GM19351 (cell line): ENCODE measurements at regions not wholly inside any gene's neighbourhood (a gene's known extent, or its start where the extent isn't known, plus 50 kb on each side); places are given as distances from the start of the nearest gene placed in this dataset.
A peak's percentile ranks its signal among the peaks of the same experiment; 100 is the strongest.

ENCODE experiments used
- ATAC-seq: cut with Tn5 transposase; IDR thresholded peaks from one replicate; pipeline ENCODE4 v1.9.1; 2021; ENCODE audit warnings: mild to moderate bottlenecking, moderate library complexity; ENCODE audit not compliant: unreplicated experiment

DNA sequence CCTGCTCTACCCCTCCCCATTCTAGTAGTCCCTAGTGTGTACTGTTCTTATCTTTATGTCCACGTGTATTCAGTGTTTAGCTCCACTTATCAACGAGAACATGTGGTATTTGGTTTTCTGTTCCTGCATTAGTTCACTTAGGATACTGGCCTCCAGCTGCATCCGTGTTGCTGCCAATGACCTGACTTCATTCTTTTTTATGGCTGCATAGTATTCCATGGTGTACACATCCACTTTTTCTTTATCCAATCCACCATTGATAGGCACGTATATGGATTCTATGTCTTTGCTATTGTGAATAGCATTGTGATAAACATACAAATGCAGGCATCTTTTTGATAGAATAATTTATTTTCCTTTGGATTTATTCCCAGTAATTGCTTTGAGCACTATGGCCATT lies 327.7 kb downstream of the DUSP6 start:
- ATAC-seq: no peak

DNA sequence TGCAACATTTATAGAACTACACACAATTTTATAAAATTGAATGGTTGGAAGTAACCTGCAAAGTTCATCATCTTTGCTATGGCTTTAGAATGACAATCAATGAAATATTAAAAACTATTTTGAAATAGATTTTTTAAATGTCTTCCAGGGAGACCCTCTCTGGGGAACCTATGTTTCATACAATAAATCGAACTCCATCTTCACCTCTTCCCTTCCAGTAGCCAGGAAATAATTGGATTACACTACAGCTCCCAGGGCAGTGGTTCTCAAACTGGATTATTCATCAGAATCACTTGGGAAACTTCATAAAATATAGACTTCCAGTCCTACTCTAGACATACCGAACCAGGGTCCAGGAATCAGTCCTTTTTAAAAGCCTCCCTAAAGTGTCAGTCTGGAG lies 328.4 kb downstream of the DUSP6 start:
- no peak for ATAC-seq

DNA sequence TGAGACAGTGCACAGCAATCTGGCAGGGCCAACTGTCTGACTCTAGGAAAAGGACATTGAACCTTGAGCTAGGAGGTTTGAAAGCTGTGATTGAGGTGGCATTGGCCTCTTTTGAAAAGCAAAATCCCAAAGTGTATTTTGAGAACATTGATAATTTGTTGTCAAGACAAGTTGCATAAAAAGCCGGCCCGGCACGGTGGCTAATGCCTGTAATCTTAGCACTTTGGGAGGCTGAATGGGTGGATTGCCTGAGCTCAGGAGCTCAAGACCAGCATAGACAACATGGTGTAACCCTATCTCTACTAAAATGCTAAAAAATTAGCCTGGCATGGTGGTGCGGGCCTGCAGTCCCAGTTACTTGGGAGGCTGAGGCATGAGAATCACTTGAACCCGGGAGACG lies 331.6 kb downstream of the DUSP6 start:
- no peak for ATAC-seq

DNA sequence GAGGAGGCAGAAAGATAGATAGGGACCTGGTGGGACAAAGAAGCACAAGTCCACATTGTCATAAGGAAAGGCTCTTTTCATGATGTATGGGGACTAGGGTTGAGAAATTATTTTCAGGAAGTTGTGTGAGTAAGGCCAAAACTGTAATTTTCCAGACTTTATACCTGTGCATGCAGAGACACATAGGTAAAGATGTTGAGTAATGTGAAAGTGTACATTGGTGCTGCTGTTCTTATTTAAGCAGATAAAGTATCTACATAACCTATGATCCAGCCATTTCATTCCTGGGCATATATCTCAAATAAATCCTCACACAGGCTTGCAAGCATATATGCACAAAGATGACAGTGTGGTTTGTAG lies 332.2 kb downstream of the DUSP6 start:
- ATAC-seq: no peak

GRCh38 chr12:89019439-89020120 lies 332.7 kb downstream of the DUSP6 start:
- peak; percentile 96 for ATAC-seq

DNA sequence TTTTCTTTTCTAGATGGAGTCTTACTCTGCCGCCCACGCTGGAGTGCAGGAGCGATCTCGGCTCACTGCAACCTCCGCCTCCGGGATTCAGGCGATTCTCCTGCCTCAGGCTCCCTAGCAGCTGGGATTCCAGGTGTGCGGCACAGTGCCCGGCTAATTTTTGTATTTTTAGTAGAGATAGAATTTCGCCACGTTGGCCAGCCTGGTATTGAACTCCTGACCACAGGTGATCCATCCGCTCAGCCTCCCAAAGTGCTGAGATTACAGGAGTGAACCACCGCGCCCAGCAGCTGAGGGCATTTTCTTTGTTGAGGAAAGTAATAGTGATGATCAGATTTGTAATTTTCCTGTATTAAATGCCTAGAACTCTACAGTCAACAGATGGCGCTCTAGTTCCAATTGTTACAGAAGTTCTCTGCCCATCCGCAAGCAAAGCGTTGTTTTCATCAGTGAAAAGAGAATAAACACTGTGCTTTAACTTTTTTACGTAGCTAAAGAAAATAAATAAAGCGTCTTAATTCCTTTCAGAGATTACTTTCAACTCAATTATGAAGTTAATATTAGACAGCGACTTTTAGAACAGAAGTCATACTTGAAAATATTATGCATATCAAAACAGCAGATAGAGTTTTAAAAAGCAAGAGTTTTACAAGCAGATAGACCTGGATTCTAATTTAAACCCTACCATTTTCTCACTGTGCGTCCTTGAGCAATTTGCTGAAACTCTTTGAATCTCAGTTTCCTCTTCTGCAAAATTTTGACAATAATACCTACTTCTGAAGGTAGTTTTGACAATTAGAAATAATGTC lies 335.1 kb downstream of the DUSP6 start:
- ATAC-seq: peak; percentile 56

GRCh38 chr12:89015419-89015818 lies 336.9 kb downstream of the DUSP6 start:
- ATAC-seq: no peak

DNA sequence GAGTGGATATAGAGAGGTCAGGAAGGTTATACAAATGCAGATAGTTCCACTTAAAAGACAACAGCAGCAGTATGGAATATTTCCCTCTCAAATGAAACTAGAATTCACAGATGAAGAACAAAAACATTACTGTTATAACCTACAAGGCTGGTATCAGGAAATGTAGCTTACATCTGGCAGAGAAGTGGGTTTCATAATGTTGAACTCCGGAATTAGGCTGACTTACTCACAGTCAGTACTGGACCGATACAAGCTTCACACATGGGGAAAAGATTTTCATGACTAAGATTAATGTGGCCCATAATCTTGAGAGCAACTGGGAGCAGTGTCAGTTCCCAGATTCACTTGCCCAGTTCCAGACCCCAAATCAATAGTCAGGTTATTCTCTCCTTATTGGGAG lies 353.9 kb downstream of the DUSP6 start:
- ATAC-seq: no peak

GRCh38 chr12:88996200-88996788 lies 356.0 kb downstream of the DUSP6 start:
- ATAC-seq: no peak

- ATAC-seq: no peak
Measured at GRCh38 chr12:88994971-88995370, 357.3 kb downstream of the DUSP6 start.

- no peak for ATAC-seq
Measured at GRCh38 chr12:88994537-88994936, 357.8 kb downstream of the DUSP6 start.

GRCh38 chr12:88993651-88994050 lies 358.6 kb downstream of the DUSP6 start:
- ATAC-seq: peak; percentile 81

DNA sequence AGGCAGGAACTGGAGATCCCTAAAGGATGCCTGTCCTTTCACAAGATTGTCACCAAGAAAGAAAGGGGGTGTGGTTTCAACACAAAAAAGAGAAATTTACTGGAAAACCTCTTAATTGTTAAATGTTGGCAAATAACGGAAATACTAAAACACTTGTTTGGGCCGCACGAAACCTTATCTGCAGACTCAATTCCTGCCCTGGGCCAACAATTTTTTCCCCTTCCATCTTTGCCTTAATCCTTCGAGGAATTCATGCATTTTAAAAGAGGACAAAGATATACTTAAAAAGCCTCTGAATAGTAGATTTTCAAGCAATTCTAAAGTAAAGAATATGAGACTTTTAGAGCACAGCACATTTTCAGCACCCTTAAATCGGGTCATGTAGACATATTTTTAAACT lies 366.2 kb downstream of the DUSP6 start:
- no peak for ATAC-seq

DNA sequence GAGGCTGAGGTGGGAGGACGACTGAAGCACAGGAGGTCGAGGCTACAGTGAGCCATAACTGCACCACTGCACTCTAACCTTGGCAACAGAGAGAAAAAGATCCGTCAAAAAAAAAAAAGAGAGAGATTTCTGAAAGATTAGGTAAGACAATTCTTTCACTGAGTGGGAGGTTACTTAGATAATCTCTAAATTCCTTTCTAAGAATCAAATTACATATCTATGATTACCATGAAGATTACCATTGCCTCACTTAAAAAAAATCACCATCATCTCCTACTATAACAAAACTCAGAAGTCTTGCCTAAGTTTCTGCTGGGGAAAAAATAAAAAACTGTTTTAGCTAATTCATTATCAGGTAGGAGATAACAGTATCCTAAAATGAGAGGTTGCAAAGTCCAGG lies 366.7 kb downstream of the DUSP6 start:
- no peak for ATAC-seq

GRCh38 chr12:88985011-88985410 lies 367.3 kb downstream of the DUSP6 start:
- no peak for ATAC-seq

GRCh38 chr12:88982694-88983093 lies 369.6 kb downstream of the DUSP6 start:
- no peak for ATAC-seq

DNA sequence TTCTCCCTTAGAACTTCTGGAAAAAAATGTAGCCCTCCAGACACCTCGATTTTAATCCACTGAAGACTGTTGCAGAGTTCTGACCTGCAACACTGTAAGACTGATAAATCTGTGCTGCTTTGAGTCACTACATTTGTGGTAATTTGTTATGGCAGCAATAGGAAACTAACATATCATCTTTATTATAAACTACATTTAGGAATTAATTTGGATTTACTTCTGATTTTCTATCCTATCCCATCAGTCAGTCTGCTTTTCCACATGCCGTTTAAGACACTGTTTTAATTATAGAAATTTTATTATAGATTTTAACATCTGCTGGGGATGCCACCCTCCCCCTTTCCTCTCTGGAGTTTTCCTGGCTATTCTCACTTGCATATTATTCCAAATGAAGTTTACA lies 375.2 kb downstream of the DUSP6 start:
- no peak for ATAC-seq

- no peak for ATAC-seq
Measured at GRCh38 chr12:88973998-88974397, 378.3 kb downstream of the DUSP6 start.

- no peak for ATAC-seq
Measured at GRCh38 chr12:88970740-88971139, 381.6 kb downstream of the DUSP6 start.

DNA sequence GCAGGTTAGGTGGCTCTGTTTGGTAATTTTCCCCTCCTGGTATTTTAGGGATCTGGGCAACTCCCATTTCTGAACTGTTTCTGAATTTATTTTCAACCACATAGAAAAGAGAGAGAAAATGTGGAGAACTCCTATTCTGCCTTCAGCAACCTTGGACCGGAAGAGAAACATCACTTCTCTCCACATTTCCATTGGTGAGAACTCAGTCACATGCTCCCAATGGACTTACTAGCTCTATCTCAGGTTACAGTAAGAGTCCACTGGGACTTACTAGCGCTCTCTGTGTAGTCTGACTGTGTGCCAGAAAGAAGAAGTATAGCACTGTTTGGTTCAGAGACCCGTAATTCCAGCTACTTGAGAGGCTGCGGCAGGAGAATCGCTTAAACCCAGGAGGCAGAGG lies 383.2 kb downstream of the DUSP6 start:
- ATAC-seq: no peak

- ATAC-seq: no peak
Measured at GRCh38 chr12:88960213-88960878, 380.1 kb upstream of the KITLG start.

GRCh38 chr12:88958946-88959345 lies 378.7 kb upstream of the KITLG start:
- ATAC-seq: no peak
